Loucy (cell line): ENCODE measurements at regions not wholly inside any gene's neighbourhood (a gene's known extent, or its start where the extent isn't known, plus 50 kb on each side); places are given as distances from the start of the nearest gene placed in this dataset.

Source experiments
- H2AFZ ChIP-seq: fragments of 200-600 bp; sonication (generic); 2 replicates; pipeline ENCODE4 v1.6.0; 2016; ENCODE audit warnings: antibody characterized with exemption, mild to moderate bottlenecking, low read length, moderate library complexity
- H3F3A ChIP-seq: fragments of 200-600 bp; 2 replicates; pipeline ENCODE4 v1.6.0; 2016; ENCODE audit warnings: antibody characterized with exemption, low read depth, mild to moderate bottlenecking
- H3K27me3 ChIP-seq: fragments of 200-600 bp; sonication (generic); 2 replicates; pipeline ENCODE4 v1.6.1; 2014; ENCODE audit warnings: low read length, mild to moderate bottlenecking; ENCODE audit not compliant: insufficient read depth, poor library complexity, severe bottlenecking
- H3K36me3 ChIP-seq: fragments of 200-600 bp; sonication (generic); 2 replicates; pipeline ENCODE4 v1.6.1; 2016; ENCODE audit warnings: low read length; ENCODE audit not compliant: insufficient read depth
- H3K4me1 ChIP-seq: fragments of 200-600 bp; sonication (generic); 2 replicates; pipeline ENCODE4 v1.5.1; 2014; ENCODE audit warnings: low read length, mild to moderate bottlenecking; ENCODE audit not compliant: insufficient read depth, poor library complexity, severe bottlenecking
- H3K4me2 ChIP-seq: fragments of 200-600 bp; sonication (generic); 2 replicates; pipeline ENCODE4 v1.6.0; 2014; ENCODE audit warnings: antibody characterized with exemption, low read length, low read depth, mild to moderate bottlenecking; ENCODE audit not compliant: poor library complexity, severe bottlenecking
- H3K4me3 ChIP-seq: fragments of 200-600 bp; sonication (generic); 2 replicates; pipeline ENCODE4 v1.5.1; 2014; ENCODE audit warnings: low read length, mild to moderate bottlenecking, mixed read lengths; ENCODE audit not compliant: poor library complexity, severe bottlenecking
- H3K79me2 ChIP-seq: fragments of 200-600 bp; sonication (generic); 2 replicates; pipeline ENCODE4 v1.6.1; 2014; ENCODE audit warnings: low read length; ENCODE audit not compliant: insufficient read depth
- H3K9ac ChIP-seq: fragments of 200-600 bp; sonication (generic); 2 replicates; pipeline ENCODE4 v1.6.0; 2014; ENCODE audit warnings: mild to moderate bottlenecking, low read depth, low read length, moderate library complexity; ENCODE audit not compliant: poor library complexity, severe bottlenecking
- H3K9me2 ChIP-seq: fragments of 200-600 bp; sonication (generic); replicated peaks from 2 replicates; pipeline ENCODE4 v1.6.1; 2016; ENCODE audit warnings: low read depth, low read length, mixed read lengths
- H3K9me3 ChIP-seq: fragments of 200-600 bp; sonication (generic); 2 replicates; pipeline ENCODE4 v1.6.1; 2014; ENCODE audit warnings: mild to moderate bottlenecking, antibody characterized with exemption, low read length, low read depth; ENCODE audit not compliant: insufficient read depth
- H4K20me1 ChIP-seq: fragments of 200-600 bp; sonication (generic); 2 replicates; pipeline ENCODE4 v1.6.0; 2014; ENCODE audit warnings: antibody characterized with exemption, low read length, mild to moderate bottlenecking; ENCODE audit not compliant: insufficient read depth, poor library complexity, severe bottlenecking
- CTCF ChIP-seq: fragments of 200-600 bp; sonication (generic); conservative IDR thresholded peaks from 2 replicates; pipeline ENCODE4 v1.5.1; 2014; ENCODE audit warnings: mild to moderate bottlenecking, antibody characterized with exemption, low read length
- EZH2phosphoT487 ChIP-seq: fragments of 200-600 bp; IDR thresholded peaks from 2 replicates; pipeline ENCODE4 v1.6.1; 2018; ENCODE audit warnings: antibody characterized with exemption, mild to moderate bottlenecking, moderate library complexity, borderline replicate concordance

GRCh38 chr6:66825539-66825938 lies 1118.5 kb upstream of the EYS start:
- TF ChIP-seq EZH2phosphoT487 (no peak), CTCF (no peak)
- no peaks in the 10 kb centered on the region for H3K27me3 ChIP-seq
- no peaks in the 10 kb centered on the region for H3K4me1 ChIP-seq
- no peaks in the 10 kb centered on the region for H3K36me3 ChIP-seq
- H3K4me3 ChIP-seq = no peak overlapping the region
- H3K4me2 ChIP-seq = no peak overlapping the region
- no peak overlapping the region for H2AFZ ChIP-seq
- no peaks in the 10 kb centered on the region for H3F3A ChIP-seq
- no peaks in the 10 kb centered on the region for H4K20me1 ChIP-seq
- H3K9me2 ChIP-seq = no peaks in the 10 kb centered on the region
- no peaks in the 10 kb centered on the region for H3K9me3 ChIP-seq
- H3K79me2 ChIP-seq = no peaks in the 10 kb centered on the region
- H3K9ac ChIP-seq = no peak overlapping the region

GRCh38 chr6:66814156-66814555 lies 1107.1 kb upstream of the EYS start:
- no peaks in the 10 kb centered on the region for H3K4me1 ChIP-seq
- H3K9me2 ChIP-seq = no peaks in the 10 kb centered on the region
- H3K27me3 ChIP-seq = no peaks in the 10 kb centered on the region
- H3K9me3 ChIP-seq = no peaks in the 10 kb centered on the region
- no peak overlapping the region for H3K4me2 ChIP-seq
- no peak overlapping the region for H3K4me3 ChIP-seq
- H2AFZ ChIP-seq = no peak overlapping the region
- H3K9ac ChIP-seq = no peak overlapping the region
- H3K36me3 ChIP-seq = no peaks in the 10 kb centered on the region
- H4K20me1 ChIP-seq = no peaks in the 10 kb centered on the region
- H3K79me2 ChIP-seq = no peaks in the 10 kb centered on the region
- no peak for TF ChIP-seq EZH2phosphoT487
- TF ChIP-seq CTCF = no peak
- no peaks in the 10 kb centered on the region for H3F3A ChIP-seq

- Histone ChIP-seq H3K79me2 (no peaks in the 10 kb centered on the region), H2AFZ (no peak overlapping the region), H3K4me2 (no peak overlapping the region), H3K4me1 (no peaks in the 10 kb centered on the region), H3K4me3 (no peak overlapping the region), H3K36me3 (no peaks in the 10 kb centered on the region), H3F3A (no peaks in the 10 kb centered on the region), H3K27me3 (no peaks in the 10 kb centered on the region), H3K9me2 (no peaks in the 10 kb centered on the region), H4K20me1 (no peaks in the 10 kb centered on the region), H3K9ac (no peak overlapping the region), H3K9me3 (no peaks in the 10 kb centered on the region)
- TF ChIP-seq CTCF = no peak
- TF ChIP-seq EZH2phosphoT487 = no peak
These were observed 1101.7 kb upstream of the EYS start for GRCh38 chr6:66808771-66809170.
